Femur (tissue), 1 donor: ENCODE measurements at regions not wholly inside any gene's neighbourhood (a gene's known extent, or its start where the extent isn't known, plus 50 kb on each side); places are given as distances from the start of the nearest gene placed in this dataset.
"Not testable (repeated sequence)": the region's sequence is repeated elsewhere in the genome, so short reads cannot be mapped to it uniquely, and the experiment has no call there.

Source experiments
- DNase-seq: peaks from one replicate; pipeline ENCODE4 v3.0.0-alpha.2; 2017

DNA sequence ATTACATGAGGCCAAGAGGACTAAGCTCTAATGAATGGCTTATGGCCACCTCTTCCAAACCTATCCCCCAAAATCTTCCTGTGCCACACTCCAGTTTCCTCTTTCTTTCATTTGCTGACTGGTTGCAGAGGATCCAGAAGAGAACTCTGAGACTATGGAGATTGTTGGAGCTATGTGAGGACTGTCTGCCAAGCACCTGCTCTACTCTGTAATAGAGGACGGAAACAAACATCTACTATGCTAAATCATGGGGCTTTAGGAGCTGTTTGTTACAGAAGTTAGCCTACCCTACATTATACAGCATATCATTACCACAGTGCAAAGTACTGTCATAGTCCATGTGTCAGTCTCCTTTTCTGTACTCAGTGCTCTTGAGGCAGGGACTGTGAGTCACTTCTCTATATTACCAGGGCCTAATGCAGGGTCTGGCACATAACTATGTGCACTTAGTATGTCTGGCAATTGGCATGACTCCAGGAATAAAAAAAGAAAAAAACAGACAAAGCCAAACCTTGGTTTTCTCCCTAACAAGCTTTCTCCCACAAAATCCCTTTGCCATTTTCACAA, 95.1 kb downstream of the RPAP3 start:
- DNase-seq, result no peak

DNA sequence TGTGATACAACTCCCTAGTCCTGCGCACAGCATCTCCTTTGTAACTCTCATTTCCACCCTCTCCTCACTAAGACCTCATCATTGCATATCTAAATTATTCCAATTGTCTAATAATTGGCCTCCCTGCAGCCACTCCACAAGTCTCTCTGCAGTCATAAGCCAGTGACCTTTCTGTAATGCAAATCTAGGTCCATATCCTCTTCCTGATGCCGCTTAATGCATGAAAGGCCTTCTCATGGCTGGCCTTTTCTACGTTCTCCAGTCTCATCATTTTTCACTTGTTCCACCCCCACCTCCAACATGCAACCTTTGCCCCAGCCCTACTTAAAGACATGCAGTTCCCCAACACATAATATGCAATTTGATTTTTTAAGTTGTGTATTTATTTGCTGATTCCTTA, 96.0 kb downstream of the RPAP3 start:
- DNase-seq, result no peak

DNA sequence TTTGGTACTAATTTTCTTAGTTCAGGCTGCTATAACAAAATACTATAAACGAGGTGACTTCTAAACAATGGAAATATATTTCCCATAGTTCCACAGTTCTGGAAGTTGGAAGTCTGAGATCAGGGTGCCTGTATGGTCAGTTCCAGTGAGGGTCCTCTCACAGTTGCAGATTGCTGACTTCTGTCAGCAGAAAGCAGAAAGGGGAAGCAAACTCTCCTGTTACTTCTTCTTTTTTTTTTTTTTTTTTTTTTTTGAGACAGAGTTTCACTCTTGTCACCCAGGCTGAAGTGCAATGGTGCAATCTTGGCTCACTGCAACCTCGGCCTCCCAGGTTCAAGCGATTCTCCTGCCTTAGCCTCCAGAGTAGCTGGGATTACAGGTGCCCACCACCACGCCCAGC, 97.2 kb downstream of the RPAP3 start:
- not testable (repeated sequence) for DNase-seq

DNA sequence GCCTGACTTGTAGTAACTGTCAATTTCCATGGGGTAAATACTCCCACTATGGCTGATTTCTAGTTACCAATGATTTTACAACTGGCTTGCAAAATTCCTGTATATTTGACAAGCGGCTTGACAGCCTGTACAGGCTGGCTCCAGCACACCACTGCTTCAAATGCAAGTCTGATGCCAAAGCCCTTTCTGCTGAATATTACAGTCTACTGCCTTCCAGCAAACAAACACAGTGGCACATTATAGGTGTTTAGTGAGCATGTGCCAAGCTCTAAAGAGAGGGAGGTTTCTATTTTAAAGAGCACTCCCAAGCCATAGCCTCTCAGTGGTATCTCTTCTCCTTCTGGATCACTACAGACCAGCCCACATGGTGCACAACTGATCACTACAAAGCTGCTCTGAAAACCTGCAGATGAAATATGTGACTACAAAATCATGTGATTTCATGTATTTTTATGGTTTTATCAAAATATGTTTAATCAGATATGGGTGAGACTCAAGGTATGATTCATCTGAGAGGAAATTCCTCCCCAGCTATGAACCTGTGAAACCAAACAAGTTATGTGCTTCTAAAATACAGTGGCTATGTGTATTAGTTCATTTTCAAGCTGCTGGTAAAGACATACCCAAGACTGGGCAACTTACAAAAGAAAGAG, 101.5 kb downstream of the RPAP3 start:
- no peak for DNase-seq

DNA sequence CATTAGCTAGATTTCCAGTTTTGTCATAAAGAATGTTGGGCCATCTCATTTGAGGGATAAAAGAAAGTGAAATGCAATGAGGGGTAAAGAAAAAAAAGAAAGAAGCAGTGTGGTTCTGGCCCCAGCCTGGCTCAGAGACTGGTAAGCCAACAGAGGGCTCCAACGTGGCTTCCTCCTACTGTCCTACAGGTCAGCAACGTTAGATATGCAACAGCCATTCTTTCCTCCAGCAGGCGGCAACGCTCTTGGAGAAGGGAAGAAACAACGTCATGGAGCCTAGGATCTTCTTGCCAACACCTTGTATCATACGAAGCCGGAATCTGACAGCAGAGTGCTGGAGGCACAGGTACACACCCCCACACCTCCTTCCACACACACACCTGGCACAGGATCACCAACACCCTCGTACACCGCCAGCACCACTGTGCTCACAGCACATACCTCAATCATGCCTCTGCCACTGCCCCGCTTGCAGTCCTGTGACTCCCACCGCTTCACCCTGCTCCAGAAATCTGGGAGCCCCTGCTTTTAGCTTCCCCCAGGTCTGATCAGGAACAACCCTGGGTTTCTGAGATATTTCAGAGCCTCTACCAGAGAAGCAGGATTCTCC, 102.8 kb downstream of the RPAP3 start:
- DNase-seq, result no peak

DNA sequence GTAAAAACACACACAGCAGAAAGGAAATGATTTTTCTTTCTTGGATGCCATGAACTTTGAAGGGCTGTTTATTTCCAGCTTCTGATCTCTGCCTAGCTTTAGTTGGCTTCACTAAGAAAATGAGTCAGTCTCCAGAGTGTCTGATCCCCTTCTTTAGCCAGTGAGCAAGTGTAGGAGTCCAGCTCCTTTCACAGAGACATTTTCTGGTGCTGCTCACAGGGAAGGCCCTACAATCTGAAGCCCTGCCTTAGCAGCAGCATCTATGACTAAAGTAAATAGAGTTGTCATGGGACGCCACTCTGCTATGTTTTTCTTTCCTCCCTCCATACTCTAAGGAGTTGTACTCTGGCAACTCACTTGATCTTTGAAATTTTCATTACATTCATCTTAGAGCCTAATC, 103.5 kb downstream of the RPAP3 start:
- DNase-seq, result no peak

DNA sequence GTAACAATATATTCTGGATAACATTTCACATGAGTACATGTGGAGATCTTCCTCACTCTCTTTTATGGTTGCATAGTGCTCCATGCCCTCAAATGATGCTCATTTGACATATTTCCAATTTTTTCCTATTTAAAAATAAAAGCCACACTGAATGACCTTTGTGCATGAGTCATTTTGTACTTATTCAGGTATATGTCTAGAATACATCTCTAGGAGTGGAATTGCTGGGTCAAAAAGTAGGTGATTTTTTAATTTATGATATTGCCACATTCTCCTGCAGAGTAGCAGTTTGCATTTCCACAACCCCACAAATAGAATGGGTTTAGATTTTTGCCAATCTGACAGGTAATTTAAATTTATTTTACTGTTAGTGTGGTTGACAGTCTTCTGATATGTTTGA, 104.8 kb downstream of the RPAP3 start:
- no peak for DNase-seq

DNA sequence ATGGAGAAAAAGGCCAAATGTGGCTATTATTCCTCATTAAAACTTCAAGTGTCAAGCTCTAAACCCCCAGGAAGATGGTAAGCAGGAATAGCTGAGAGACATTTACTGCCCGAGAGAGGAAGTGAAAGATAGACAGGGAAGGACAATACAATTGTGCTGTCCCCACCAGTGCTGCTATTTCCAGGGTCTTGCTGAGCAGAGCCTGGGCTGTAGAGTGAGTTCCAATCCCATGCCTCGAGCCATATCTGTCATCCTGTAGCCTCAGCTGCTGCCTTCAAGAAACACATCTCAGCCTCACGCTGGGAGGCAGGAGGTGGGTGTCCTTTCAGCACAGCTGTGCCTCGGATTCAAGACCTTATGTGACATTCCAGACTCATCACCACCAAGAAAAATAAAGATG, 114.0 kb downstream of the RPAP3 start:
- no peak for DNase-seq

DNA sequence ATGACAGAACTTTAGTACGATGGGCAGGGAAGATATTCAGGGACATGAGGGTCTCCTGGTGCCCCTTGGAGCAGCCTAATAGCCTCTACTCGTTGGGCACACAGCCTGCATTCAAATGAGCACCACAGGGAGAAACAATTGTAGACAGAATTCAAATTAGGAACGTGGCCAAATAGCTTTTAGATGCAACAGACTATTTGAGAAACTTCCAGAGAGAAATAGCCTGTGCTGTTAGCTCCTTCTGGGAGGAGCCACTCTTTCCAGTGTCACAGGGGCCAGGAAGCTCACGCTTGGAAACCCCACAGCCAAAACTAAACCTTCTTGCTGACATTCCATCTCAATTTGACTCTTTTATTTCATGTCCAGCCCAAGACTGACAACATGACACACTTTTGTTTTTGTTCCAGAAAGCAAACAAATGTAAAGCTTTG, 114.5 kb downstream of the RPAP3 start:
- DNase-seq, result no peak

DNA sequence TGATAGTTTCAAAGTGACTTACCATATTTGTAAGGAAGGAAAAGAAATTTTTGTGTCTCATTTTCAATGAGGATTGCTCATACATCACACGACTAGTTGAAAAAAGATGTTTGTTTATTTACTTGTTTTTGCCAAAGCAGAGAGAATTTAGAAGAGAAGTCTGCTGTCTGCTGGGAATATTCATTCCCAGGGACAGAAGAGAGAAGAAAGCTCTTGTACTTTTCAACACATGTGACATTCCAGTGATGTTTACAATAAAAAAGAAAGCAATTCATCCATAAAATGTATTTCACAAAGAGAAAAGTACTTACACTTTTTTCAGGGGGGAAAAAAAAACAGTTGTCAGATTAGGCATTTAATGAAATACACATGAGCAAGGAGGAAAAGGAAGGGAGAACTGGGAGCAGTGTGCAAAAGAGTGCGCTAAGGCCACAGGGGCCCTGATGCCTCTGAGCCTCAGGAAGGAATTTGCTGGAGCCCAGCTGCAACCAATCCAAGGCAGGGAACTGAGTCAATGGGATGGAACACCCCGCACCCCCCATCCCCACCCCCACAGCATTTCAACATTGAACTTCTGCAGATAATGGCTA, 115.0 kb downstream of the RPAP3 start:
- no peak for DNase-seq

DNA sequence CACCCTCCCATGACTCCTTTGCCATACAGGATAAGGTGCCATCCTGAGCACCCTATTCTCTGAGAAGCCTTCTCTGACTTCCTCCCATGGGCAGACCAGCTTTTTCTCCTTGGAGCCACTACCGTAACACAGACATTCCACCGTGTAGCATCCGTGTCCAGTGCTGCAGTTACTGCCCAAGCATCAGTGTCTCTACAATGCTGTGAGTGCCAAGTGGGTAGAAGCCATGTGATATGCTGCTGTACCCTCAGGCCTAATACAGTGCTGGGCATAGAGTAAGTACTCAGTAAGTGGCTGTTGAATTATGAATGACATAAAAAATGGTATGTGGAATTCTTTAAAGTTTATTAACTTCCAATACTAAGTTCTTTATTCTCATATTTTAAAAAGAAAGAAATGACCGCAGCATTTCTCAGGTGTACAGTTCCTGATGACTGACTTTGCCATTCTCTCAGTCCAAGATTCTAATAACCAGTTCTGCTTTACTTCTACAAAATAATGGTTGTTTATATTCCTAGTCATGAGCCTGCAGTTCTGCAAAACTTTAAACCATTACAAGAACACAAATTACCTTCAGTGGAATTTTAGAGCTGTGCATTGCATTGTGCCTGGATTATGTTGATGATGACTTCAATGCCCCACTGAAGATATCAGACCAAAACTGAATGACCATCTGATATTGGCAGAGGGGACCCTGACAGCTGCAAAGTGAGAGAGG, 118.7 kb downstream of the RPAP3 start:
- DNase-seq, result no peak

DNA sequence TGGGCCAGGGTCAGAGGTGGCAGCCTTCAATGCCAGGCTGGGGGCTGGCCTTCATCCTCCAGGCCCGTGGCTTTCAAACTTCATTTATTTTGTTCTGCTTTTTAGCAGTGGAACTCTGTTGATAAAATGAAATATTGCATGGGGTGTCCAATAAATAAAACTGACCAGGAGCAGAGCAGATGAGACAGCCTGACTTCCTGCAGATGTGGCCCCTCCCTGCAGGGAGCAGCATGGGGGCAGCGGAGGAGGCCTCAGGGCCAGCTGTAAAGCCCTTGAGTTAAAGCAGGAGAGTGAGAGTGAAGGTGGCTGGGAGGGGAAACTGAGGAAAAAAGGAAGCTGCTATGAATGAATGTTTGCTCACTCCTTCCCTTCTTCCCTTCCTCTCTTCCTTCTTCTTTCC, 120.3 kb downstream of the RPAP3 start:
- DNase-seq, result no peak

DNA sequence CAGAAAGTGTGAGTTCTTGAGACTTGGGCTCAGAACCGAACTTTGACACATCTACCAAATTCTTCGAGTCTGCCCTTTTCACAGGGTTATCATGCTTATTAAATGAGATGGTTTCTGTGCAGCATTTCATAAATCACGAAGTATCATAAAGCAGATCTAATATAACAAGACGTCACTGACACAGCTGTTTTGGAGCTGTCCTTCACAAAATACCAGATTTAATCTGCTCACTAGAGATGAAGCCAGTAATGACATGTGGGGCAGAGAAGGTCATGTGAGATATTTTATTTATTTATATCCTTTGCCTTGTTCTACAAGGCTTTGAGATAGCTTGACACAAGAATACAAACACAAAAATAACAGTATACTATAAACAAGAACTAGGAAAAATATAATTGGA, 127.0 kb downstream of the RPAP3 start:
- DNase-seq, result no peak

DNA sequence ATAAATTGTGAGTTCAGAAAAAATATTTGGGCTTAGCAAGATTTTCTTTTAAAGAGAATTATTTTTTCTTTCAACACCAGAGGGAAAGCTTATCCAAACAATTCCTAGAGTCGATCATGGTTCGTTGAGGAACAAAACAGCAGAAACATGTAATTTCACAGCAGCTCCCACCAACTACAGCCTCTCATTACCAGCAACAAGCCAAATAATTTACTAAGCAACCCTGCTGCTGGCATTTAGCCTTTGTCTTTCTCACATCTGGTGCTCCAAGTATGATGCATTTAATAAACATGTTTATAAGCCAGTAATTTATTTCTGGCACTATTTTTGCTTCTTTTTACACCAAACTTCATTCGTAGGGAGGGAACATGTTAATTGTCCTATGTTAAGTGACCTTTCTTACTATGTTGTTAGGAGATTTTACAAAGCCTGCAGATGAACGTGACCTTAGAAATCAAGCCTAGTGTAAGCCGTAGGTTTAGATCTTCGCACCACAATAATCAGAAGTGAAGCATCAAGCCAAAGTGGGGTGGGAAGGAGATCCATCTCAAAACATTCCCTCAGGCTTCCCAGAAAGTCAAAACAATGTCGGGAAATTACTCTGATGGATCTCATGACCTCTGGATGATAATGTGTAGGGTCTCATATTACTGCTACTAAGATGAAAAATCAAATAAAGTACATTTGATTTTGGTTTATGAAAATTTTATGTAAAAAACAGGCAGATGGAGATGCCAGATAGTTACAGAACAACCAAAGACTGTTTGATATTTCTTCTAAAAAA, 128.4 kb downstream of the RPAP3 start:
- DNase-seq, result no peak

DNA sequence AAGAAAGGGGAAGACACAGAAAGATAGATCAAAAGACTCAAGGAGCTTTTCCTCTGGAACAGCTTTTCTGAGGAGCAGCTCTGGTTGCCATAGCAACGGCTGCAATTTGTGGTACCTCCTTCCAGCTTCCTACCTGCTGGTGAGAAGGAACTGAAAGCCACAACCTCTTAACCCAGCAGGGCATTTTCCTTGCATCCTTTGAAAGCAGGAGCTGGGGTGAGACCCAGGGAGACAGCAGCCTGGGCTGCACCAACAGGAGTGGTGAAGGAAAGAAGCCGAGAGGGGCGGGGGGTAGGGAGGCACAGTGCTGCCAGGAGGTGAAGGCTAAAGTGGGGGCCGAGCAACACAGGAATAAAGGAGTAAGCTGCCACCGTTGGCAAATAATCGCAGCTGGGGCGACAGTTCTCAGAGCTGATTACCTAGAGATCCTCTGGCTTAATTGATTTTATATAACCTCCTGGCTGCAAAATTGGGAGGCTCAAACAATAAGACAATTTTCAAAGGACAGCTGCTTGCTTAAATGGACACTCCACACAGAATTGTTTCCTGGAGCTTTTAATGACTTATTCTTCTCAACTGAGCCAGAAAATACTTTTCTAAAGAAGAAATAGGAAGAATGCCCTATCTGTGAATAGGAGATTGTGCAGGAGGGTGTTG, 129.4 kb downstream of the RPAP3 start:
- DNase-seq, result no peak

DNA sequence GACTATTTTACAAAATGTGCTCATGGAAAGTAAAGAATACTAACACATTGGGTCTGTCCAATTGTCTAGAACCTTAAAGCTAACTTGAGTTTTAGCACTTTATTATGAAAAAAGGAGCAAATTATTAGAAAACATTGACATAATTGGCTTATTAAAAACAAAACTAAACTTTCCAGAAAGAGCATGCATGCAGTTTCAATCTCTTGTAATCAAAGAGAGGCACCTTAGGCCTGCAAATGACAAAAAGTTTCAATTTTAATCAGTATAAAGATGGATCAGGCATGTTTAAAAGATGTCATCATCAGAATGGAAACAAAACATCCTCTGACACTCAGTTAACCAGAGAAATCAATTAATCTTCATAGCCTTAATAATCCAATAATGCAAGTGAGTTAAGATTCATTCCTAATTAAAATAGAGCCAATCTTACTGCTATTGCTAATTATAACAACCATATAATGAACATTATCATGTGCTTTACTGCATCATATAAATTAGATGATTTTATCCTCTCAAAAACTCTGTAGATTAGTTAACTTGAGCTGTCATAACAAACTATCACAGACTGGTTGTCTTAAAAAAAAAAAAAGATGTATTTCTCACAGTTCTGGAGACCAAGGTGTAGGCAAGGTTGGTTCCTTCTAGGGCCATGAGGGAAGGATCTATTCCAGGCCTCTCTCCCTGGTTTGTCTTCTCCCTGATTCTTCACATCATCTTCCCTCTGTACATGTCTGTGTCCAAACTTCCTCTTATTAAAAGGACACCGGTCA, 131.4 kb downstream of the RPAP3 start:
- no peak for DNase-seq

DNA sequence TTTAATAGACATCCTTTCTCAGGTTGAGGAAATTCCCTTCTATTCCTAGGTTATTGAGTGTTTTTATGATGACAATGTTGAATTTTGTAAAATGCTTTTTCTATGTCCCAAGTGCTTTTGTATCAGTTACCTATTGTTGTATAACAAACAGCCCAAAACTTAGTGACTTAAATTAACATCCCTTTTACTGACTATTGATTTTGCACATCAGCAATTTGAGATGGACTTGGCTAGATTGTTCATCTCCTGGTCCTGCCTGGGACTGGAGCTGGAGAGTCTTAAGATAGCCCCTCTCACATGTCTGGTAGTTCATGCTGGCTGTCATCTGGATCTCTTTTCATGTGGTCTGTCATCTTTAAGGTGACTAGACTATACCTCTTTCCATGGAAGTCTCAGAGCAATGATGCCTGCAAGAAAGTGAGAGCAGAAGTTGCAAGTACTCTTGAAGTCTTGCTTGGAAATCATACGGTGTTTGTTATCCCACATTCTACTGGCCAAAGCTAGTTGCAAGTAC, 132.6 kb downstream of the RPAP3 start:
- no peak for DNase-seq

DNA sequence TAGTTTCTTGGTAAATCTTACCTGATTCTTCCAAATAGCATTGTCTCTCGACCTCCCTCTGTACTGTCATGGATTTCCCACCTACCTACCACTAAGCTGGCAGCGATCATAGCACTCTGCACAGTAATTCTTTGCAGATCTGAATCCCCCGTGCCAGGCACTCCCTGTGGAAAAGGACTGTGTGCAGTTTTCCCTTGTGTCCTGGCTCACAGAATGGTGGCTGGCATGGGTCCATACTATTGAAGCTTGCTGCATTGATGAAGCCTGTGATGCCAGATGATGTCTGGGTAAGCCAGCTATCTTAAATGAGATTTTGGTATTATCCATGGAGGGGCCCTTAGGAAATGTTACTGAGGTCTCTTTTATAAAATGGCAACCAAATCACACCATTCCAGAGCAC, 135.7 kb downstream of the RPAP3 start:
- DNase-seq, result no peak

DNA sequence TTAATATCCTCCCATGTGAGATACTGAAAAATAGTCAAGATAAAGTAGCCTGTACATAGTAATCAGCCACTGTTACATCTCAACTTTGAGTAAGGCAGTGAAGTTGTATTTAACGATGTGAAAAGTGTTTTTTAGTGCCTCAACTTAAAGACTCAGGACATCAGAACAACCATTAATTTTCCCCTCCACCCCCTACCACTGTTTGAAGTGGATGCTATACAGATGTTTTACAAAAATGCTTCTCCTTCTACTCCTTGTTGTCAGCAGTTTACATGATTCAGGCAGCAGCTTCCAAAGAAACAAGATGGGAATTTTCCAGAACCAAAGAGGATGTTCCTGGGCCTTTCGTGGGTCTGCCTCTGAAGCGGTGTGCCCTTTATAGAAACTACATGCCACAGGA, 143.6 kb downstream of the RPAP3 start:
- DNase-seq, result no peak

DNA sequence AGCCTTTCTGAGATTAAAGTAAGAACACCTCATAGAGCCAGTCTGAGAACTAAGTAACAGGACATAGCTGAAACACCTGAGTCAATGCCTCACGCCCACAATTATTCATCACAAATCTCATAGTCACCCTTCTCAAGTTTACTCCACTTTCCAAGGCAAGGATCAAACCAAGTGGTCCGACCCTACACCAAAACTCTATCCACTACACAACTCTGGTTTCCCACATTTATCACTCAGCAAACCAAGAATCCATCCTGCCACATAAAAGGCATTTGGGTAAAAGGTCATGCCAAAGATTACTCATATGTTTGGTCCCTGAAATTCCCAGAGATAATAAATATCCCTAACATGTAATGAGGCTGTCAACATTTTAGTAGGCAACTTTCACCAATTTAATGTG, 144.1 kb downstream of the RPAP3 start:
- DNase-seq, result no peak

DNA sequence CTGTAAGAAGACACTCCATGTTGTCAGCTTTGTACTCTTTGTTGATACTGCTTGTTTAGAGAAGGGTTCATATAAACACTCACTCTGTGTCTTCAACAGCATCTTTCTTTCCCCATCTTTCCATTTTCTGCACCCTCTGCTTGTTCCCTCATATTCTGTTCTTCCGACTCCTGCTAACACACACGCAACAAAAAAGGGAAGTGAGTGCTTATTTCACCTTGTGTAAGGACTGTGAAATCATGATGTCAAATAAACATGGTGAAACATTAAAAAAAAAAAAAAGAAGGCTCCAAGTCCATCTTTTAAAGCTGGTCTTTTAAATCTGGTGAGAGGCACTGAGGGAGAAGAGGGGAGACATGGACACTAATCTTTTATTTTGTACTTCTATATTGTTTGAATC, 145.4 kb downstream of the RPAP3 start:
- DNase-seq, result no peak
